ENCODE measurements at regions not wholly inside any gene's neighbourhood (a gene's known extent, or its start where the extent isn't known, plus 50 kb on each side); places are given as distances from the start of the nearest gene placed in this dataset.
A peak's percentile ranks its signal among the peaks of the same experiment; 100 is the strongest.
"Not testable (repeated sequence)": the region's sequence is repeated elsewhere in the genome, so short reads cannot be mapped to it uniquely, and the experiment has no call there.

- no peak for DNase-seq
These were observed 152.5 kb upstream of the ACKR3 start for GRCh38 chr2:236417150-236417549.

- DNase-seq: no peak
These were observed 139.0 kb upstream of the ACKR3 start for GRCh38 chr2:236430584-236430983.

GRCh38 chr2:236434593-236434992, 135.0 kb upstream of the ACKR3 start:
- no peak for DNase-seq

GRCh38 chr2:236440110-236440881, 129.3 kb upstream of the ACKR3 start:
- DNase-seq: no peak

- DNase-seq: no peak
These were observed 125.4 kb upstream of the ACKR3 start for GRCh38 chr2:236444187-236444586.

- DNase-seq: no peak
These were observed 123.9 kb upstream of the ACKR3 start for GRCh38 chr2:236445678-236446077.

GRCh38 chr2:236446521-236446920, 123.1 kb upstream of the ACKR3 start:
- DNase-seq: no peak

- DNase-seq: peak; percentile 50
These were observed 120.4 kb upstream of the ACKR3 start for GRCh38 chr2:236449167-236449761.

GRCh38 chr2:236452238-236452637, 117.4 kb upstream of the ACKR3 start:
- DNase-seq: no peak

GRCh38 chr2:236454076-236454475, 115.5 kb upstream of the ACKR3 start:
- DNase-seq: no peak

GRCh38 chr2:236459393-236459792, 110.2 kb upstream of the ACKR3 start:
- no peak for DNase-seq

- no peak for DNase-seq
These were observed 105.5 kb upstream of the ACKR3 start for GRCh38 chr2:236464140-236464539.

GRCh38 chr2:236472720-236473495, 96.7 kb upstream of the ACKR3 start:
- DNase-seq: no peak

- no peak for DNase-seq
These were observed 95.9 kb upstream of the ACKR3 start for GRCh38 chr2:236473691-236474090.

- no peak for DNase-seq
These were observed 89.8 kb upstream of the ACKR3 start for GRCh38 chr2:236479814-236480213.

GRCh38 chr2:236483102-236483501, 86.5 kb upstream of the ACKR3 start:
- no peak for DNase-seq

- no peak for DNase-seq
These were observed 84.1 kb upstream of the ACKR3 start for GRCh38 chr2:236485519-236485918.

- DNase-seq: not testable (repeated sequence)
These were observed 80.5 kb upstream of the ACKR3 start for GRCh38 chr2:236489083-236489482.

- DNase-seq: no peak
These were observed 79.7 kb upstream of the ACKR3 start for GRCh38 chr2:236489895-236490404.

- no peak for DNase-seq
These were observed 73.3 kb upstream of the ACKR3 start for GRCh38 chr2:236496340-236496739.

- DNase-seq: peak; percentile 72
These were observed 71.3 kb upstream of the ACKR3 start for GRCh38 chr2:236498369-236498768.

- DNase-seq: peak; percentile 6
These were observed 69.7 kb upstream of the ACKR3 start for GRCh38 chr2:236499691-236500578.

GRCh38 chr2:236501026-236501425, 68.6 kb upstream of the ACKR3 start:
- DNase-seq: no peak

Data from NCI-H226 (cell line).